IMR-90 (cell line): ENCODE measurements at regions not wholly inside any gene's neighbourhood (a gene's known extent, or its start where the extent isn't known, plus 50 kb on each side); places are given as distances from the start of the nearest gene placed in this dataset.

Source experiments
- TF ChIP-seq, protein P1 (sequence below): conservative IDR thresholded peaks from 2 replicates; pipeline ENCODE4 v1.5.1; 2012; ENCODE audit warnings: mild to moderate bottlenecking, low read depth, low read length, improper control_type of control experiment

DNA sequence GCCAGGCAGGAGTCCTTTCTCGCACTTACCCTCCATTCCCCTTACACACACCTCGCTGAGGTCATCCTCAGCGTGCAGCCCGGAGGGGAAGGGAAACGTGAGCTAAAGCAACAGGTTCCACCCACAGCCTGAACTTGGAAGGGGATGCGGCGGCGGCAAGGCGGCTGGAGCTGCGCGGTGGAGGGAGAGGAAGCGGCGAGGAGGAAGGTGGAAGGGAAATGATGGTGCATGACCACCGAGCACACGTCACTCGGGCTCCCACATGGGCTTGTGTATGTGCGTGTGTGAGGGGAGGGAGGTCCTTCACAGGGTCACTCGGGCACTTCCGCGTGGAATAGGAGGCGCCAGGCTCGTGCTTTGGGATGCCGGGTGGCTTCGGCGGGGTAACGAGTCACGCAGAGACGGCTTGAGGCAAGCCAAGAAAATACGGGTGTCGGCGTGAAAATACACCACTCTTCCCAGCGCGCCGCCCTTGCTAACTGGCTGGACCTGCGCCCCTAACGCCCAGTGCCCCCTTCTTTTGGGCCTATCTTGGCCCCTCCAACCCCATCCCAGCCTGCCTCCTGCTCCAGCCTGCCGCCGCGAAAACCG is 225.5 kb upstream of the IL12A start (continued):
- TF ChIP-seq, protein P1, sequence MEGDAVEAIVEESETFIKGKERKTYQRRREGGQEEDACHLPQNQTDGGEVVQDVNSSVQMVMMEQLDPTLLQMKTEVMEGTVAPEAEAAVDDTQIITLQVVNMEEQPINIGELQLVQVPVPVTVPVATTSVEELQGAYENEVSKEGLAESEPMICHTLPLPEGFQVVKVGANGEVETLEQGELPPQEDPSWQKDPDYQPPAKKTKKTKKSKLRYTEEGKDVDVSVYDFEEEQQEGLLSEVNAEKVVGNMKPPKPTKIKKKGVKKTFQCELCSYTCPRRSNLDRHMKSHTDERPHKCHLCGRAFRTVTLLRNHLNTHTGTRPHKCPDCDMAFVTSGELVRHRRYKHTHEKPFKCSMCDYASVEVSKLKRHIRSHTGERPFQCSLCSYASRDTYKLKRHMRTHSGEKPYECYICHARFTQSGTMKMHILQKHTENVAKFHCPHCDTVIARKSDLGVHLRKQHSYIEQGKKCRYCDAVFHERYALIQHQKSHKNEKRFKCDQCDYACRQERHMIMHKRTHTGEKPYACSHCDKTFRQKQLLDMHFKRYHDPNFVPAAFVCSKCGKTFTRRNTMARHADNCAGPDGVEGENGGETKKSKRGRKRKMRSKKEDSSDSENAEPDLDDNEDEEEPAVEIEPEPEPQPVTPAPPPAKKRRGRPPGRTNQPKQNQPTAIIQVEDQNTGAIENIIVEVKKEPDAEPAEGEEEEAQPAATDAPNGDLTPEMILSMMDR: no peak
